Brain microvascular endothelial cell (primary cell): ENCODE measurements at regions not wholly inside any gene's neighbourhood (a gene's known extent, or its start where the extent isn't known, plus 50 kb on each side); places are given as distances from the start of the nearest gene placed in this dataset.

Experiments
- DNase-seq: peaks from one replicate; pipeline ENCODE4 v3.0.0-alpha.2; 2020
- H3K27ac ChIP-seq: fragments of 250-450 bp; sonication (Bioruptor Pico); 2 replicates; pipeline ENCODE4 v1.5.1; 2020; ENCODE audit warnings: mild to moderate bottlenecking, moderate library complexity
- H3K27me3 ChIP-seq: fragments of 250-450 bp; sonication (Bioruptor Pico); replicated peaks from 2 replicates; pipeline ENCODE4 v1.5.1; 2020; ENCODE audit warnings: mild to moderate bottlenecking
- H3K36me3 ChIP-seq: fragments of 250-450 bp; sonication (Bioruptor Pico); replicated peaks from 2 replicates; pipeline ENCODE4 v1.5.1; 2020; ENCODE audit warnings: mild to moderate bottlenecking
- H3K4me3 ChIP-seq: 2 replicates; pipeline ENCODE4 v1.5.1; 2011; ENCODE audit warnings: low read depth, mild to moderate bottlenecking, control low read depth, low read length, moderate library complexity
- in situ Hi-C: cut with HindIII; loops from 2 replicates; pipeline ENCODE4 v1.10.0; 2017; ENCODE audit warnings: low sequenced_read_pairs, low pct_ligation_motif_present
- TF ChIP-seq, protein P1 (sequence below): IDR thresholded peaks from 2 replicates; pipeline ENCODE4 v1.5.1; 2011; ENCODE audit warnings: low read depth, mild to moderate bottlenecking, moderate library complexity, low read length, control low read depth, inconsistent platforms; ENCODE audit errors: missing control alignments

DNA sequence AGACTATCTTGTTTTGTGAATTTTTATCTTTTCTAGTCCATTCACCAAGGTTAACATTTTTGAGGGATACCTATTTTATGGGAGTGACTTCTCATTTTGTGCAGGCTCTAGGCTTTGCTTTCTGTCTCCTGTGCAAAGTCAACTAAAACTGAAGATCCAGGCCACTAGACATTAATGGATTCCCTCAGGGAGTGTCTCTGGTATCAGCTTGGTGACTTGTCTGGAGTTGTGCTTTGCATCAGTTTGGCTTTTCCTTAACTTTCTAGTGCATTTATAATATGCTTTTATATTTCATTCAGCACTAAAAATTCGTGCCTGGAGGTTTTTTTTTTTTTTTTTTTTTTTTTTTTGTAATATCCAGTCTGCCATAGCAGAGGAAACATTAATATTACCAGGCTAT is 144.2 kb downstream of the YIPF5 start:
- H3K4me3 ChIP-seq = no peak overlapping the region
- TF ChIP-seq, protein P1, sequence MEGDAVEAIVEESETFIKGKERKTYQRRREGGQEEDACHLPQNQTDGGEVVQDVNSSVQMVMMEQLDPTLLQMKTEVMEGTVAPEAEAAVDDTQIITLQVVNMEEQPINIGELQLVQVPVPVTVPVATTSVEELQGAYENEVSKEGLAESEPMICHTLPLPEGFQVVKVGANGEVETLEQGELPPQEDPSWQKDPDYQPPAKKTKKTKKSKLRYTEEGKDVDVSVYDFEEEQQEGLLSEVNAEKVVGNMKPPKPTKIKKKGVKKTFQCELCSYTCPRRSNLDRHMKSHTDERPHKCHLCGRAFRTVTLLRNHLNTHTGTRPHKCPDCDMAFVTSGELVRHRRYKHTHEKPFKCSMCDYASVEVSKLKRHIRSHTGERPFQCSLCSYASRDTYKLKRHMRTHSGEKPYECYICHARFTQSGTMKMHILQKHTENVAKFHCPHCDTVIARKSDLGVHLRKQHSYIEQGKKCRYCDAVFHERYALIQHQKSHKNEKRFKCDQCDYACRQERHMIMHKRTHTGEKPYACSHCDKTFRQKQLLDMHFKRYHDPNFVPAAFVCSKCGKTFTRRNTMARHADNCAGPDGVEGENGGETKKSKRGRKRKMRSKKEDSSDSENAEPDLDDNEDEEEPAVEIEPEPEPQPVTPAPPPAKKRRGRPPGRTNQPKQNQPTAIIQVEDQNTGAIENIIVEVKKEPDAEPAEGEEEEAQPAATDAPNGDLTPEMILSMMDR = no peak
- no peaks in the 10 kb centered on the region for H3K27me3 ChIP-seq
- H3K27ac ChIP-seq = no peak overlapping the region
- in situ Hi-C loops = no loop called here
- no peak for DNase-seq
- no peaks in the 10 kb centered on the region for H3K36me3 ChIP-seq

DNA sequence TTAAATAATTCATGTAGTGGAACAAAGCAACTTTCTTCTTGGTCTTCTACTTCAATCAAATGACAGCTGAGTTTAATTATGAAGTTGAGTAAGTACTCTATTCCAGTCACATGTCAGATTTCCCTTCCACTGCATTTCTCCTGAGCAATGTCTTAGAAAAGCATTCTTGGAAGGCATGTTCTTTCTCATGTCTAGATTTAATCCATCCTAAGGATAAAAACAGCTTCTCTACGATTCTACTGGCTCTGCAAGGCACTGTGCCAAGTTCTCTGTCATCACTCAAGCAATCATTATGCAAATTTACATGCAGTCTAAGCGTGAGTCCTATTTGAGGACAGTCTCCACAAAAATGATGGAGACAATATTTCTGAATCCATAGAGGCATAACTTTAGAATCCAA is 142.4 kb downstream of the YIPF5 start:
- in situ Hi-C loops = no loop called here

DNA sequence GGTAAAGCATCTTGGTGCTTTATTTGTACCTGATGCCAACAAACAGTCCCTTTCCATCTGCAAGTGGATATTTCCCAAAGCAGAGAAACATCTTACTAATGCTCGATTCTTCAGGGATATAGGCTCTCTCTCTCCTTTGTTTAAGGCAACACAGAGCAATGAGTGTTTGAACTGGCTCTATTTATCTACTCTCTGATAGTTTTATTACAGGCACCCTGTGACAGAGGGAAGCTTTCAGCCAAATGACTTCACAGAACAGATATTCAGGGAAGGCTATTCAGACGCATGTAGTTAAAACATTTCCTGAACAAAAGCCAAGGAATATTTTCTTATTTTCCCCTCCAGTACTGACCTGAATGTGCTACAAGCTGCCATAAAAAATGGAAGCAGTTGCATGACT is 141.8 kb downstream of the YIPF5 start:
- in situ Hi-C loops = no loop called here
- no peaks in the 10 kb centered on the region for H3K36me3 ChIP-seq
- H3K4me3 ChIP-seq = no peak overlapping the region
- TF ChIP-seq, protein P1 = no peak
- DNase-seq = peak; percentile 58
- peak overlapping the region; percentile 26 for H3K27ac ChIP-seq
- H3K27me3 ChIP-seq = no peaks in the 10 kb centered on the region

More for the DNA sequence above, 142.4 kb downstream of the YIPF5 start:
- DNase-seq = peak; percentile 22
- no peak overlapping the region for H3K27ac ChIP-seq
- H3K27me3 ChIP-seq = no peaks in the 10 kb centered on the region
- no peaks in the 10 kb centered on the region for H3K36me3 ChIP-seq
- TF ChIP-seq, protein P1 = no peak
- no peak overlapping the region for H3K4me3 ChIP-seq

DNA sequence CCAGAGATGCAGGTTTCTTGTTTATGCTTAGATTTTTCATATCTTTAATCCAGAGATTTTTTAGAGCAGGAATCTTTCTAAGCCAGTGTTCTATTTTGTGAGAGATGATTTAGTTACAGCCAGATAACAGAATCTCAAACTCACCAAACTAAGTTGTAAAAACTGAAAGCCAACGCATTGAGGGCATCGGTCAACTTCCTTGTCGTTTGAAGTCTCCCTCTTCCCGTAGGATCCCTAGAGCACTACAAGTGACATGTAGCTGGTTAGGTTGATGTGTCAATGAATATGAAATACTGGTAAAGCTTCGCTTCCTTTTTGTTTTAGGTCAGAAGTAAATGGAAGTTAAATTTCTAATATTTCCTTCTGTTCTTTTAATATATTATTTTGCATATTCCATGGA is 139.6 kb downstream of the YIPF5 start:
- Histone ChIP-seq H3K36me3 (no peaks in the 10 kb centered on the region), H3K27me3 (no peaks in the 10 kb centered on the region), H3K27ac (no peak overlapping the region), H3K4me3 (no peak overlapping the region)
- TF ChIP-seq, protein P1 = no peak
- no peak for DNase-seq
- in situ Hi-C loops = no loop called here

DNA sequence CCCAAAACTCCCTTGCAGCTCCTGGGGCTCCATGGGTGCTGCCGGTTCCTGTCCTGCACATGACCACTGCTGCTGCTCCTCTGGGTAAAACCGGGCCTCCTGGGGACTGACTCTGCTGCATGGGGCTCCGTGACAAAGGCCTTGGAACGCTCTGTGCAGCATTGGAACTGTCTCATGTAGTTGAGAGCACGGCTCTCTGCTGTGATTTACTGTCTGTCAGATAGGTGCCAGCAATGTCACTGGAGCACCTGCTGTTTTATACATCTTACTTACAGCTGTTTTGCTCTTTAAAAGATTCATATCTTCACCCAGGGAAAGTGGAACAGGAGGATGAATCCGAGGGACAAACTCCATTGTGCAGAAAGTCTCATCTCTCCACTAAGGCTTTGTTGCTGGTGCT is 138.1 kb downstream of the YIPF5 start:
- H3K27me3 ChIP-seq = no peaks in the 10 kb centered on the region
- in situ Hi-C loops = no loop called here
- H3K4me3 ChIP-seq = no peak overlapping the region
- no peak overlapping the region for H3K27ac ChIP-seq
- no peak for DNase-seq
- no peaks in the 10 kb centered on the region for H3K36me3 ChIP-seq
- TF ChIP-seq, protein P1 = no peak

DNA sequence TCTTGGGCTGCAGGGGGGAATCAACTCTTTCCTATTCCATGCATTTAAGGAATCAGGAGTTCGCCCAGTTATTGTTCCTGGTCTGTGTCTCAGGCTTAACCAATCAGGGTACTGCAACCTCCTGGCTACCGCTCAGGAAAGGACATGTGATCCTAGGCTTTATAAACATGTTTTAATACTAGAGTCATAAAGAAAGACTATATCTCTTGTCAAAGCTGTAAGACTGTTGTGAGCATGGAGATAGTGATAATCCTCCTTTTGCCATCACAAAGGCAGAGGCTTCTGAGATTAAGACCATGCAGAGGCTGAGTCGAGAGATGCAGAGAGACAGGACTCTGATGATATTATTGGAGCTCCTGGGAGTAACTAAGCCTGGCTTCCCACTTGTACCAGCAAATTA is 137.0 kb downstream of the YIPF5 start:
- TF ChIP-seq, protein P1 = no peak
- Histone ChIP-seq H3K36me3 (no peaks in the 10 kb centered on the region), H3K27me3 (no peaks in the 10 kb centered on the region), H3K4me3 (no peak overlapping the region), H3K27ac (no peak overlapping the region)
- in situ Hi-C loops = no loop called here
- no peak for DNase-seq
